Epithelial cell of proximal tubule (primary cell): ENCODE measurements at regions not wholly inside any gene's neighbourhood (a gene's known extent, or its start where the extent isn't known, plus 50 kb on each side); places are given as distances from the start of the nearest gene placed in this dataset.
"Not testable (repeated sequence)": the region's sequence is repeated elsewhere in the genome, so short reads cannot be mapped to it uniquely, and the experiment has no call there.

Source experiments
- DNase-seq: peaks from one replicate; pipeline ENCODE4 v3.0.0-alpha.2; 2011; ENCODE audit warnings: low read depth
- H3K4me3 ChIP-seq: 2 replicates; pipeline ENCODE4 v1.5.1; 2011; ENCODE audit warnings: low read depth, mild to moderate bottlenecking, low read length
- TF ChIP-seq, protein P1 (sequence below): conservative IDR thresholded peaks from 2 replicates; pipeline ENCODE4 v1.5.1; 2012; ENCODE audit warnings: low read depth, mild to moderate bottlenecking, low read length

DNA sequence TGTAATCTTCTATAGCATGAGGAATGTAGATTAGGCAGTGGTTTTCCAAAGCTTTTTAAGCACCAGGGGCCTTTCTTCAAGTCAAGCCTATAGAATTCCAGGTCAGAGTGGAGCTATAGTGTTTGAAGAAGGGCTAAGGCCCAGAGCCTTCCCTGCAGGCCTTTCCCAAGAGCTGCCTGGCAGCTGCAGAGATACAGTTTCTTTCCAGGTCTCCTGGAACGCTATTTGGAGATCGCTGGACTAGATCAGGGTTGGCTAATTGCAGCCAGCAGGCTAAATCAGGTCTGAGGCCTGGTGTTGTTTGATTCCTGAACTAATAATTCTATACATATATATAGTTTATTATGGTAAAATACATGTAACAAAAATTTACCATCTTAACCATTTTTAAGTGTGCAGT is 319.0 kb upstream of the SPRED2 start:
- TF ChIP-seq, protein P1, sequence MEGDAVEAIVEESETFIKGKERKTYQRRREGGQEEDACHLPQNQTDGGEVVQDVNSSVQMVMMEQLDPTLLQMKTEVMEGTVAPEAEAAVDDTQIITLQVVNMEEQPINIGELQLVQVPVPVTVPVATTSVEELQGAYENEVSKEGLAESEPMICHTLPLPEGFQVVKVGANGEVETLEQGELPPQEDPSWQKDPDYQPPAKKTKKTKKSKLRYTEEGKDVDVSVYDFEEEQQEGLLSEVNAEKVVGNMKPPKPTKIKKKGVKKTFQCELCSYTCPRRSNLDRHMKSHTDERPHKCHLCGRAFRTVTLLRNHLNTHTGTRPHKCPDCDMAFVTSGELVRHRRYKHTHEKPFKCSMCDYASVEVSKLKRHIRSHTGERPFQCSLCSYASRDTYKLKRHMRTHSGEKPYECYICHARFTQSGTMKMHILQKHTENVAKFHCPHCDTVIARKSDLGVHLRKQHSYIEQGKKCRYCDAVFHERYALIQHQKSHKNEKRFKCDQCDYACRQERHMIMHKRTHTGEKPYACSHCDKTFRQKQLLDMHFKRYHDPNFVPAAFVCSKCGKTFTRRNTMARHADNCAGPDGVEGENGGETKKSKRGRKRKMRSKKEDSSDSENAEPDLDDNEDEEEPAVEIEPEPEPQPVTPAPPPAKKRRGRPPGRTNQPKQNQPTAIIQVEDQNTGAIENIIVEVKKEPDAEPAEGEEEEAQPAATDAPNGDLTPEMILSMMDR = no peak
- DNase-seq = no peak
- no peak overlapping the region for H3K4me3 ChIP-seq

DNA sequence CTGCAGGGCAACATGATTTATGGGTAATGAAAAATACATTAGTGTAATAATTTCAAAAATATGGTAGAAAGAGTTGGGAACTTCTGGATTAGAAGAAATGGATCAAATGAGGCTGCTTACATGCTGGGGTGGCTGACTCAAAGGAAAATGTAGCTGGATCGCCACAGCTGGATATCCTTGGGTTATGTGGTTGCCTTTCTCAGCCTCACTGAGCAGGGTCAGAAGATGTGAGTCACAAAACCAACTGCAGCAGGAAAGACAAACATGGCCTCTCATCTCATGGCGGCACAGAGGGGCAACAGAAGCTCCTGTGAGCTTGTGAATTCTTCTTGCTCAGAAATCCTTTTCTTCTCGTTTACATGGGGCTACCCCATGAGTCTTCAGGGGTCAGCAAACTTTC is 317.1 kb upstream of the SPRED2 start:
- peak; percentile 37 for DNase-seq
- H3K4me3 ChIP-seq = no peak overlapping the region
- TF ChIP-seq, protein P1 = no peak

DNA sequence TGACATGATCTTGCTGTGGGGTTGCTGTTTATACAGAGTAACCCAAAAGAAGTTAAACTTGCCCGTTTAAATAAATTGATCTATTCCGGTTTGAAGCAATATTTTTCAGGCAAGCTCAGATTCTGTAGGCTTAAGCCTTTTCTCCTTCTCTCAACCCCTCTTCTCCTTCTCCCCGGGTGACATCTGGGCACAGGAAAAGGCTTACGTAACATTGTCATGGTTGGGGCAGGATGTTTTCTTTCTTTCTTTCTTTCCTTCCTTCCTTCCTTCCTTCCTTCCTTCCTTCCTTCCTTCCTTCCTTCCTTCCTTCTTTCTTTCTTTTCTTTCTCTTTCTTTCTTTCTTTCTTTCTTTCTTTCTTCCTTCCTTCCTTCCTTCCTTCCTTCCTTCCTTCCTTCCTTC is 315.5 kb upstream of the SPRED2 start:
- not testable (repeated sequence) for DNase-seq, H3K4me3 ChIP-seq

DNA sequence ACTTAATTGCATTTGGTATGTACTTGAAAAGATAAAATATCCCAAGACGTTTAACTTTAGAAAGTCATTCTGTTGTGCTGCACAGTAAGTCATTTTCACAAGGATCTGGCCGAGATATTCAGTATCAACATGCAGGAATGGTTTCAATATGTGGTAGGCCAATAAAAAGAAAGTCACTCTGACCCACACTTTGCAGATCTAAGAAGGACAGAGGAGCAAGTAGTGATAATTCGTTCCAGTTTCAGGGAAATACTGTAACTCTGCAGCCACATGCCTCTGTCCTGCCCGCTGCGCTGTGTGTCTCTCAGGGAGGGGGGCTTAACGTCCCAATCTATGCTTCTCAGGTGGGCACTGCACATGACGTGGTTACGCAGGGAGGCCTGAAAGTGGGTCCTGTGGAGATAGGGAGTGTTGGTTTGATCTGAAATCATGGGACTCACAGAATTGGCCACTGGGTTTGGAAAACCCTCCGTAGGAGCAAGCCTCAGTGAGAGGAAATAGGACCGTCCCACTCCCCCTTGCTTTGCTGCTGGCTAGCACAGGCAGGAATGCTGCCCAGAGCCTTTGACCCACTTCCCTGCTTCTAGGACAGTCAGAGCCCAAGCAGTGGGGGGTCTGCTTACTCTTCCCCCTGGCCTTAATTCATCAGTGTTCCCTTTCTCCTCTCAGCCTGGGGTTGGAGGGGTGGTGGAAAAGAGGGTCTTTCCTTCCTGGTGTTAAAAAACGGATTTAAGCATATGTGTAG is 314.7 kb upstream of the SPRED2 start:
- no peak overlapping the region for H3K4me3 ChIP-seq
- TF ChIP-seq, protein P1 = no peak
- no peak for DNase-seq

DNA sequence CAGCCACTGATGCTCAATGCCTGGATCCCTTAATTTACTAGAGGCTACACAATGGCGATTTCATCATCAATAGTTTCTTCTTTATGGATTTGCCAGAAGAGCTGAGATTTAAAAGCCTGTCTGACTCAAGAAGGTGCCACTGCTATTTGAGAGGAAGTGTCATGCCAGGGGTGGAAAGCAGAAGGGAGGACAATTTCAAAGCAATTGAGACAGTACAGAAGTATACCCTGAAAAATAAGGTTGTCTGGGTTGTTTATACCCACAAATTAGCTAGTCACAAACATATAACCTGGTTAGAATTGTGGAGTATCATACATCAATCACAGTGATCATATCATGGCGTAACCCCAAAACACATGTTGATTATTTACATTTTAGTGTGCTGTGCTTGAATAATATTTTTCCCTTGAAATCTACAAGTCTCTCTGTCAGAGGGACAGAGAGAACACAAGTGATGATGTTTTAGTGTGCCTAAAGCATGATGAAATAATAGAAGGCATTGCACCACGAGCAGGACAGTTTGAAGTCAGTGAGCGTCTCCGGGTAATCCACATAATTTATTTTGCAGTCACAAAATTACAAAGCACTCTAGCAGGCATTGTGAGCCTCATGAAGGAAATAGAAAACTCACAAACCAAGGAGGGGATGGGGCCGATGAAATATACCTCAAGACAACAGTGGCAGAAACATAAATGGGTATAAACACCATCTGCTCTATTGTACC is 312.2 kb upstream of the SPRED2 start:
- no peak for DNase-seq
- no peak overlapping the region for H3K4me3 ChIP-seq
- TF ChIP-seq, protein P1 = no peak

DNA sequence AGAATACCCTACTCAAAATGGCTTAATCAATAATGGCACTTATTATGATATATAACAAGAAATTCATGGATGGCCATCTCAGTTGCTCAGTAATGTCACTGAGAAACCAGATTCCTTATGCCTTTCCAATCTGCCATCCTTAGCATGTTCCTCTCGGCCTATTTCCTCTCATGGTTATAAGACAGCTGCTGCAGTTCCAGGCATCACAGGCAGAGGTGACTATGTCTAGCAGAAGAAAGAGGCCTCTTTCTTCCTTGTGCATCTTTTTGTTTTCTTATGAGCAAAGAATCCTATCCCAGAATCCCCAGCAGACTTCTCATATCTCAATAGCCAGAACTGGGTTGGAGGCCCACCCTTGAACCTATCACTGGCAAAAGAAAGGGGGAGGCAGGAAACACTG is 310.6 kb upstream of the SPRED2 start:
- no peak overlapping the region for H3K4me3 ChIP-seq
- no peak for DNase-seq
- TF ChIP-seq, protein P1 = no peak

DNA sequence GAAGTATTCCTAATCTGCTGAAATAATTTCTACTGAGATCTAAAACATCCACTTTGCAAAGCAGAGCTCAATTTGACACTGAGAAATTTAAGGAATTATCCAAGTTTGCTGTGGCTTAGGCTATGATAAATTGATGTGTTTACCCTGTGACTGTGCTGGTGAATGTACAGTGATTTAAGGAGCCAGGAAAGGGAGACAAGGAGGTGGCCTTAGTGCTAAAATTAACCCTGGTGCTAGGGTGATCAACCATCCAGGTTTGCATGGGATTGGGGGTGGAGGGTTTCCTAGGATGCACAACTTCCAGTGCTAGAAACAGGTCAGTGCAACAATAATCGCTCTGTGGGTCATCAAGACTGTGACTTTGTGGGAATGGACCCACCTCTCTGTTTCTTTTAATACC is 307.5 kb upstream of the SPRED2 start:
- TF ChIP-seq, protein P1 = no peak
- no peak for DNase-seq
- no peak overlapping the region for H3K4me3 ChIP-seq
